ENCODE measurements at regions not wholly inside any gene's neighbourhood (a gene's known extent, or its start where the extent isn't known, plus 50 kb on each side); places are given as distances from the start of the nearest gene placed in this dataset.

DNA sequence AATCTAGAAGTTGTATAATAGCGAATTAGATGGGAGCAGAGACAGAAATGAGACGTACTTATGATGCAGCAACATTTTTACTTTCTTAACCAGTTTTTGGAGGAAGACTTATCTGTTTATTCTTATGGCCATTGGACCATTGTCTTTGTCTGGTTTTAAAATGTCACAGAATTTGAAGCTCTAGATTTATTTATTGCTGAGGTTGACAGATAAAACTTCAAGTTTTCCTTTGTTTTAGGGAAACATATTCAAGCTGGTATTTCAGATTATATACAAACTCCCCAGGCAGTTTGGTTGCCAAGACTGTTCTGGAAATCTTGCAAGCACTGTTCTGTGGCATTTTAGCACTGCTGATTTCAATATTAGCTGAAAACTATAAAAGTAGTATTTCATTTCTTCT is 1021.7 kb downstream of the GALC start:
- Mint-ChIP-seq H3K4me1 (no peaks in the 10 kb centered on the region), H3K27ac (no peak overlapping the region), H3K9me3 (peaks cover 20% of the 10 kb centered on the region), H3K36me3 (no peaks in the 10 kb centered on the region), H3K4me3 (no peak overlapping the region)
- DNase-seq (ENCODE audit: low spot score in 2 of 2) (no peak), ATAC-seq (no peak)

DNA sequence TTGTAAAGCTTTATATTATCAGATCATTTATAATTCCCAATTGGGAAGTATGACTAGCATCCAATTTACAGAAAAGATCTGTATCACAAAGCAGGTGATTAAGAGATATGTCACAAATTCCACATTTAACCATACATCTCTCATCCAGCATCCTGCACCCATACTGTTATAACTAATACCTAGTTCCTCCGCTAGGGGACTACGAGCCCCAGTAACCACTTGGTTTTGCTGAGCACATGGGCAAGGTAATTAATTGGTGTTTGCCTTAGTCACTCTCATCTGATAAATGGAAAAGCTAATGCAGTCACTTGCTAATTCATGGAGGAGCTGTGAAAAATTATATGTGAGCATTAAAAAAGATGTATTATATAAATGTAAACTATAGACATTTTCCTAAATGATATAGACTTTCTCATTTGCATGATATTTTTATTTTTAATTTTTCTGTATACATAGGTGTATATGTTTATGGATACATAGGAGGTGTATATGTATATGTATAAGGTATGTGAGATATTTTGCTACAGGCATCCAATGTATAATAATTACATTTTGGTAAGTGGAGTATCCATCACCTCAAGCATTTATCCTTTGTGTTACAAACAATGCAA is 1031.8 kb downstream of the GALC start:
- Mint-ChIP-seq H3K36me3 (no peaks in the 10 kb centered on the region), H3K9me3 (peaks cover 13% of the 10 kb centered on the region), H3K4me3 (no peak overlapping the region), H3K27ac (no peak overlapping the region), H3K4me1 (no peaks in the 10 kb centered on the region)
- ATAC-seq (no peak), DNase-seq (ENCODE audit: low spot score in 2 of 2) (no peak)

DNA sequence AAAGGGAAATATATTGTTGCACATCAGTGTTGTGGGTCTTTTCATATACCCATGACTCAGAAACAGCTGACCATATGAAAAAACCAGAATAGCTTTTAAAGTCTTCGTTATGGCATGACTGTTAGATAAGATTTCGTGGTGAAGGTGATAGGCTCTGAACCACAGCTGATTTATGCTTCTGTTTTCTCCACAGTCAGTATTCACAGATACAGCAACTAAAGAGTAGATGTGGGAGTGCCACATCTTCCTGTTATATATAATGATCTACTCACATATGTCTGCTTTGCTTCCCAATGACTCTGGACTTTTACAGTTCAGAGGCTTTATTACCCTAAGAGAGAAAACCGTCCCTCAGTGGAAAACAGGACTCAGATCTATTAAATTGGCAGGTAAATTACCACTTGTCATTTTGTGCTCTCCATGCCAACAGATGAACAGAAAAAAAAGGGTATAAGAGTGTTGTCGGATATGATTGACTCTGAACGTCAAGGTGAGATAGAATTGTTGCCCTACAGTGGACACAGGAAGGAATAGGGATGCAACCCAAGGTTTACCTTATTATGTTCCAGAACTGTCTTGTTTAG is 1037.1 kb downstream of the GALC start:
- DNase-seq (ENCODE audit: low spot score in 2 of 2) (no peak), ATAC-seq (no peak)
- H3K4me3 Mint-ChIP-seq = no peak overlapping the region
- H3K27ac Mint-ChIP-seq = no peak overlapping the region
- H3K36me3 Mint-ChIP-seq = no peaks in the 10 kb centered on the region
- peaks cover 4% of the 10 kb centered on the region for H3K9me3 Mint-ChIP-seq
- H3K4me1 Mint-ChIP-seq = no peaks in the 10 kb centered on the region

DNA sequence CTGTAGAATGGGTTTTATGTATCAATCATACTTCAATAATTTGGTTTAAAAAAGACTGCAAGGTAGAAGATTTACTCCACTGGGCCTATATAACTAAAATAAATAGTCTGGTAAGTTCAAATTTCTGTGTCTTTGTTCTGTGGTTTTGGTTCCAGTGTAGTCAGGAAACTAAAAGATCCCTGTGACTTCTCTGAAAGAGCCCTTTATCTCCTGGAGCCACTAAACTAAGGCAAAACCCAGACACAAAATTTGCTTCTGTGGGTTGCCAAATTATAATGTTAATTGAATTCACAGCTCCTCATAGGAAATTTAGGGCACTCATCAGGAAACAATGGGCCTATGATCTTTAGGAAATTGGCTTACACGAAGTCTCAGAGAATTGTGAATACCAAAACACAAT is 1038.4 kb downstream of the GALC start:
- DNase-seq (ENCODE audit: low spot score in 2 of 2) (no peak), ATAC-seq (no peak)
- Mint-ChIP-seq H3K36me3 (no peaks in the 10 kb centered on the region), H3K4me3 (no peak overlapping the region), H3K4me1 (no peaks in the 10 kb centered on the region), H3K27ac (no peak overlapping the region), H3K9me3 (peaks cover 7% of the 10 kb centered on the region)

DNA sequence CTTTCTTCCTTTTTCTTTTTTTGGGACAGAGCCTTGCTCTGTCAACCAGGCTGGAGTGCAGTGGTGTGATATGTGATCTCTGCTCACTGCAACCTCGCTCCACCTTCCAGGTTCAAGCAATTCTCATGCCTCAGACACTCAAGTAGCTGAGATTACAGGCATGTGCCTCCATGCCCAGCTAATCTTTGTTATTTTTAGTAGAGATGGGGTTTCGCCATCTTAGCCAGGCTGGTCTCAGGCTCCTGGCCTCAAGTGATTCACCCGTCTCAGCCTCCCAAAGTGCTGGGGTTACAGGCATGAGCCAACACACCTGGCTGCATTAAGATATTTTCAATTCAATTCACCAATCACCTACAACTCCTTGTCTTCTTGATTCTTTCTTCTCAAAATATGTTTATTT is 1046.5 kb downstream of the GALC start:
- no peaks in the 10 kb centered on the region for H3K4me1 Mint-ChIP-seq
- H3K27ac Mint-ChIP-seq = no peak overlapping the region
- DNase-seq (ENCODE audit: low spot score in 2 of 2) (no peak), ATAC-seq (no peak)
- H3K4me3 Mint-ChIP-seq = no peak overlapping the region
- H3K9me3 Mint-ChIP-seq = peaks cover 28% of the 10 kb centered on the region
- H3K36me3 Mint-ChIP-seq = no peaks in the 10 kb centered on the region

DNA sequence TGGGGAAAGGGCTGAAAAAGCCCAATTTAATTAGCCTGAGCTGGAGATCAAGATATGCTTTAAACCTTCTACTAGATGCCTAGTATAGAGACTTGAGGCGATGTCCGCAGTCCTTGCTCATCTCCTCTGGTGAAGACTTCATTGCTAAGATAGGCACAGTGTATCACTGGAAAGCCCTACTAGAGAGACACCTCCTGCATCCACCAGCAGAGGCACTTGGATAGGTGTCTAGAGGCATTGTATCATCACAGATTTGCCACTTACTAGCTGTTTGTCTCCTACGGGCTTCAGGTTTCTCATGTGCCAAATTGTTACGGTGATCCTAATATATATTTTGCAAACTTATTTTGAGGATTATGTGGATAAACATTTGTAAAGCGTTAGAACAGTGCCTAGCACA is 1048.5 kb downstream of the GALC start:
- H3K4me1 Mint-ChIP-seq = no peaks in the 10 kb centered on the region
- H3K27ac Mint-ChIP-seq = no peak overlapping the region
- H3K9me3 Mint-ChIP-seq = peaks cover 25% of the 10 kb centered on the region
- H3K4me3 Mint-ChIP-seq = no peak overlapping the region
- ATAC-seq = no peak
- no peak for DNase-seq (ENCODE audit: low spot score in 2 of 2)
- no peaks in the 10 kb centered on the region for H3K36me3 Mint-ChIP-seq

DNA sequence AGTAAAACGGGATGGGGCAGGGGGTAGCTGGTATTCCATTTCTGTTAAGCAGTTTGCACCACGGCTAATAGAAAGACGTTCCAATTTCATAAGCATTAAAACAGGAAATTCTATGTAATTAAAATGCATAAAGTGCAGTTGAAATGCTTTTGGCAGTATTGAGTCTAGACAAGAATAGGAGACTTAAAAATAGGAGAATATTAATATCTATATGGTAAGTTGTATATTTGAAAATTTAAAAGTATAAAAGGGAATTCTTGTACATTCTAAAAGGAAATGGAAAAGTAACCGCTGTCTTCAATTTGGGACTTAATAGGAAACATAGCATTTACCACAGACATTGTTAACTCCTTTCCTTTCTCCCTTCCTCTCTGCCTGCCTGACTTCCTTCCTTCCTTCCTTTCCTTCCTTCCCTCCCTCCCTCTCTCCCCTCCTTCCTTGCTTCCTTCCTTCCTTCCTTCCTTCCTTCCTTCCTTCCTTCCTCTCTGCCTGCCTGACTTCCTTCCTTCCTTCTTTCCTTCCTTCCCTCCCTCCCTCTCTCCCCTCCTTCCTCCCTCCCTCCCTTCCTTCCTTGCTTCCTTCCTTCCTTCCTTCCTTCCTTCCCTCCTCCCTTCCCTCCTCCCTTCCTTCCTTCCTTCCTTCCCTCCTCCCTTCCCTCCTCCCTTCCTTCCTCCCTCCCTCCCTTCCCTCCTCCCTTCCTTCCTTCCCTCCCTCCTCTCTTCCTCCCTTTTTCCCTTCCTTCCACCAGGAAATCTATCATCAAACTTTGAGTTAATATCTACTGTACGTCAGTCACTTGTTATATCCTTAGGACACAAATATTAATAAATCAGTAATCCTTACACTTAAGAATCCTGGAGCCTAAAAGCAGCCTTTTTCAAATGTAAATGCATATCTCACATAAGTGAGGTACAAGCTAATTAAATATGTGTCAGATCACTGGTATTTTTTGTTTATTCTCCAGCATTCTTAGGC is 1049.3 kb downstream of the GALC start:
- Mint-ChIP-seq H3K27ac (no peak overlapping the region), H3K4me1 (no peaks in the 10 kb centered on the region), H3K9me3 (peaks cover 25% of the 10 kb centered on the region), H3K4me3 (no peak overlapping the region), H3K36me3 (no peaks in the 10 kb centered on the region)
- DNase-seq (ENCODE audit: low spot score in 2 of 2) (no peak), ATAC-seq (no peak)

DNA sequence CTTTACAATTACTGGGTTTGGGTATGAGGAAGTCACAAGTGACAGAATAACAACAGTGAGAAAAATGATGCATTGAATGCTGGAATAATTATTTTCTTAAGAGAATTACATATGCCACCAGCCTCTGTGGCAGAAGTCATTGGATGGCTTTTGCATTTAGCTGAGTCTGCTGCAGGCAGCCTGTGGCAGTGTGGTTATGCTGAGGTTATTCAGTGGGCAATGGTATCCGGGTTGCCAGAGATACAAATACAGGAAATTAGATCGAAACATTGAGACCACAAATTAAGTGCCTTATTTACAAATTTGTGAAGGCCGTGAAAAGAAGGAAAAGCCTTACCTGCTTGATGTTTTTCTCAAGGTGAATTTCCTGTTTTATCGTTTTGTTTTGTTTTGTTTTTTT is 1050.0 kb downstream of the GALC start:
- no peak for ATAC-seq
- H3K9me3 Mint-ChIP-seq = peaks cover 25% of the 10 kb centered on the region
- H3K27ac Mint-ChIP-seq = no peak overlapping the region
- H3K4me3 Mint-ChIP-seq = no peak overlapping the region
- no peaks in the 10 kb centered on the region for H3K36me3 Mint-ChIP-seq
- no peak for DNase-seq (ENCODE audit: low spot score in 2 of 2)
- no peaks in the 10 kb centered on the region for H3K4me1 Mint-ChIP-seq

DNA sequence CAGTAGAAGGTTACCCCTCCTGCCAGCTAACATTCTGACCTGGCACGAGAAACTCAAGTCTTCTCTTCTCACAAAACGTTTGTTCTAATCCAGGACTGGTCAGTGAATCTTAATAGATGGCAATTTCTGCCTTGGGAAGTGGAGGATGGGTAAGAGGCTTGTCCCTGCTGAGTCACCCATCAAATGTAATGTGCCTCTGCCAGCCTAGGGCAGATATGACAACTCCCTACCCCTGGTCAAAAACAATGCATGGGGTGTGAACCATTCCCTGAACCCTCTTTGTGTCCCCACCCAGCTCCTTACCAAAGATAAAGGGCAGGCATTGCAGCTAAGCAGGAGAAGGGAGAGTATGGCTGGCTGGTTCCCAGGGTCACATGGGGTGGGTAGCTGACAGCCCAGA is 1052.9 kb downstream of the GALC start:
- H3K27ac Mint-ChIP-seq = no peak overlapping the region
- DNase-seq (ENCODE audit: low spot score in 2 of 2) (no peak), ATAC-seq (no peak)

DNA sequence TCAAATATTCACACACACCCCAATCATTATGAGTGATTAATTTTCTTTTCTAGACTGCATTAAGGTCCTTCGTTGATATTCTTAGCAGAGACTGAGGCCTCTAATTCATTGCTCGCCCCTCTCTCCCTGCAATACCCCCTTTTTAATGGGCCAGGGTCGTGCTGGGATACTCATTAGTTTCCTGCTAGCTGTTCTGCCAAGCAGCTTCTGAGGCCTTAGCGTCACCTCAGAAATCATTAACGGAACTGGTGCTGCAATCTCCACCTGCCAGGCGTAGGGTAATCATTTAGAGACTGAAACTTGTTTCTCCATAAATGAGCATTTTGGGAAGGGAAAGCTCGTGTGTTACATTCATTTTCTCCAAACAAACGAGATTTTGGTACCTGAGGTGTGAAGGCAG is 1054.7 kb downstream of the GALC start:
- H3K4me3 Mint-ChIP-seq = no peak overlapping the region
- H3K36me3 Mint-ChIP-seq = no peaks in the 10 kb centered on the region

More for the DNA sequence above, 1052.9 kb downstream of the GALC start:
- H3K4me1 Mint-ChIP-seq = no peaks in the 10 kb centered on the region
- no peaks in the 10 kb centered on the region for H3K36me3 Mint-ChIP-seq
- H3K4me3 Mint-ChIP-seq = no peak overlapping the region
- H3K9me3 Mint-ChIP-seq = peaks cover 11% of the 10 kb centered on the region

DNA sequence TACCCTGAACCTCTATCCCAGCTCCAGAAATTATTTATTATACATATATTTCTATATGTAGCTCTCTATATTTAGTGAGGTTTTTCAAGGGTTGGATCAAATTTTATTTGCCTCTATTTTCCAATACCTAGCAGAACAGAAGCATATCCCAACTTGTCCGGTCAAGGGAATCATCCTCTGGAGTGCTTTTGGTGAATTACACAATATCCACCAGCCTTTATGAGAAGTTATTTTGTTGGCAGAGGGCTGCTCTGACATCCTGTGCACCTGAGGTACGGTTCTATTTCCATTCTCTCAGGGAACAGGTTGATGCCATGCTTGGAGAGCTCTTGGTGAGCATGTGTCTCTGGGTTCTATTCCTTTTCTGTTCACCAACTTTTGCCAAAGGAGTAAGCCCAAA is 1056.4 kb downstream of the GALC start:
- Mint-ChIP-seq H3K9me3 (peaks cover 2% of the 10 kb centered on the region), H3K4me1 (no peaks in the 10 kb centered on the region), H3K36me3 (no peaks in the 10 kb centered on the region), H3K4me3 (no peak overlapping the region), H3K27ac (no peak overlapping the region)
- DNase-seq (ENCODE audit: low spot score in 2 of 2) (no peak), ATAC-seq (no peak)

More for the DNA sequence above, 1054.7 kb downstream of the GALC start:
- no peak overlapping the region for H3K27ac Mint-ChIP-seq
- H3K4me1 Mint-ChIP-seq = no peaks in the 10 kb centered on the region
- peaks cover 6% of the 10 kb centered on the region for H3K9me3 Mint-ChIP-seq
- DNase-seq (ENCODE audit: low spot score in 2 of 2) (no peak), ATAC-seq (no peak)

DNA sequence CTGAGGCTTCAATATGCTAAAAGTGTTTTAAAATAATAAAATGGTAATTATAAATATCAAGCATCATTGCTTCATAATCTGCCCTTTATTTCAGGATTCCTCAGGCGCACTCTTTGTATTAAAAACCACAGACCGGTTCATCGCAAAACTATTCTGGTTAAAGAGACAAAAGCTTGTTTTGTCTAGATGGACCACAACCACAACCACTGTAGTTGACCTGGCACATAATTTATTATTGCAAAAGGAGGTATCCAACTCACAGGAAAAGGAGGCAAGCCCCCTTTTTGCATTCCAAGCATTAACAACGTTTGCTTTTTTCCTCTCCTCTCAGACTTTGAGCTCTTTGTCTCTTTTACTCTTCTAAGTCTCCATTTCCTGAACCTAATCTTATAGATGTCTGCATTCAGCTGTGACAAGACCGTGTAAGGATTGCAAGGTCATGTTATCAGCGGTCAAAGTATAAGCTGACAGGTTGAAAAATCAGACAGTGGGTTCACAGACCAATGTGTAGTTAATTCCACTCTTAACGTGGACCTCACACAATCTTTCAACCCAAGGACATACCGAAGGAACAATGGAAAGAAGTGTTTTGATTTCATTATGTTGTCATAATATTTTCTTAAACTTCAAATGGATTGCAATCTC is 1057.6 kb downstream of the GALC start:
- DNase-seq (ENCODE audit: low spot score in 2 of 2) (no peak), ATAC-seq (no peak)
- Mint-ChIP-seq H3K4me3 (no peak overlapping the region), H3K9me3 (peaks cover 2% of the 10 kb centered on the region), H3K4me1 (no peaks in the 10 kb centered on the region), H3K27ac (no peak overlapping the region), H3K36me3 (no peaks in the 10 kb centered on the region)

DNA sequence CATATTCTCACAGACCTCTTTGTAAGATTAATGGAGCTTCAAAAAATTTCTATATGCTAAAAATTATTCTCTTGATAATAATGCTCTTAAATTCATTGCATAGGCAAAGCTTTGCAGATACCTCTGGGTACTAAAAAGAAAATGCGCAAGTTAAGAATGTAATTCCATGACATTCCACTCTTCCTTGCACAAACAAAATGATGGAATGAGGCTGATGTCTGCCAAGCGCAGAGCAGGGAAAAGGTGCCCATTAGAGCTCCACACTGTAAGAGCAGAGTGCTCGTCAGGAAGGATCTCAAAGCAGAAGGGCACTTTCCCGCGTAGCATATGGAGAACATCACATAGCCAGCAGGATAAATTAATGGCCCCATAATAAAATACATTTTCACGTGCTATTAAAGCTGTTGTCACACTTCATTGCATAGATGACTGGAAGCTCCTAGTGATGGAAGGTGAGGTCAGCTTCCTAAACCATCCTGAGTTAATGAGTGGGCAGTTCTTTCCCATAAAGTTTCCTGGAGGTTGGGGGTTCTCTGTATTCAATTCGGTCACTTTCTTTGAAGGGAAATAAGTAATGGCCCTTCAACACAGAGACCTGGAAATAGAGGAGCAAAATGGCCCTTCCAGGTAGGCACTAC is 1058.9 kb downstream of the GALC start:
- H3K9me3 Mint-ChIP-seq = peaks cover 2% of the 10 kb centered on the region
- DNase-seq (ENCODE audit: low spot score in 2 of 2) (no peak), ATAC-seq (no peak)
- no peak overlapping the region for H3K4me3 Mint-ChIP-seq
- no peaks in the 10 kb centered on the region for H3K36me3 Mint-ChIP-seq
- no peaks in the 10 kb centered on the region for H3K4me1 Mint-ChIP-seq
- no peak overlapping the region for H3K27ac Mint-ChIP-seq

DNA sequence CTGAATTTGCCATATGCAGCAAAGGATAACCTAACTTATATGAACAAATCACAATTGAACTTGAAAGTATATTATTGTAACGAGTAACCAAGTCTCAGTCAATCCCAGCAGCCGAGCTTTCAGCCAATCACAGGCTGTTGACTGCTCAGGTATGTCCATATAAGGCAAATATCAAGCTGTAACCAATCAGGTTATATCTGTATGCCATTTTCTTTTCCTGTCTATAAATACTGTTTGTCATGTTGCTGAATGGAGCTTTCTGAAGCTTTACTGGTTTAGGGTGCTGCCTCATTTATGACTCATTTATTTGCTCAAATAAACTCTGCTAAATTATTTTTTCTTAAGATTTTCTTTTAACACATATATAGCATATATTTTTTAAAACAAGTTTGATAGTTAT is 1059.5 kb downstream of the GALC start:
- Mint-ChIP-seq H3K4me3 (no peak overlapping the region), H3K9me3 (peaks cover 3% of the 10 kb centered on the region), H3K27ac (no peak overlapping the region), H3K36me3 (no peaks in the 10 kb centered on the region), H3K4me1 (no peaks in the 10 kb centered on the region)
- DNase-seq (ENCODE audit: low spot score in 2 of 2) = no peak
- no peak for ATAC-seq

DNA sequence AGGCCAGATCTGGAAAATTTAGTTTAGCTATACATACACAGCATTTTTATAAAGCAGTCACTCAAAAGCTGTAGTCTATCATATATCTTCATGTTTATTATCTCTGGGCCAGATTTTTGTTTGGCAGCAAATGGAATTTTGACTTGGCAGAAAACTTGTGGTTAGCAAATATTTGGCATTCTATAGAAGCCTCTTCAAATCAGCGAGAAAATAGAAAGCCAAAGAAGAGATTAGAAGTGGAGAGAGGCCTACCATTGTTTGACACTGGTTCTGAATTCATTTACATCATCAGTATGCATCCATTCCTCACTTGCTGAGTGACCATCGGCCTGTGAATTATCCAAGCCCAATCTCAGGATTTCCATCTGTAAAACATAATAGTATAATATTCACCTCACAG is 1077.6 kb downstream of the GALC start:
- ATAC-seq (no peak), DNase-seq (ENCODE audit: low spot score in 2 of 2) (no peak)
- Mint-ChIP-seq H3K36me3 (no peaks in the 10 kb centered on the region), H3K27ac (no peak overlapping the region), H3K4me3 (no peak overlapping the region), H3K9me3 (peaks cover 12% of the 10 kb centered on the region), H3K4me1 (no peaks in the 10 kb centered on the region)
